NCI-H1417 (cell line): ENCODE measurements at regions not wholly inside any gene's neighbourhood (a gene's known extent, or its start where the extent isn't known, plus 50 kb on each side); places are given as distances from the start of the nearest gene placed in this dataset.
A peak's percentile ranks its signal among the peaks of the same experiment; 100 is the strongest.
"Not testable (repeated sequence)": the region's sequence is repeated elsewhere in the genome, so short reads cannot be mapped to it uniquely, and the experiment has no call there.

Experiments used
- DNase-seq, 3 experiments: peaks; one replicate each; lab custom pipeline; 2025; lab: John Stamatoyannopoulos, UW

GRCh38 chr14:25868521-25869314, 729.1 kb downstream of the NOVA1 start:
- no peak for DNase-seq

GRCh38 chr14:25861406-25861805, 736.4 kb downstream of the NOVA1 start:
- no peak for DNase-seq

GRCh38 chr14:25848601-25849000, 749.2 kb downstream of the NOVA1 start:
- no peak for DNase-seq

GRCh38 chr14:25846246-25846645, 751.6 kb downstream of the NOVA1 start:
- DNase-seq = no peak

GRCh38 chr14:25843481-25844470, 754.1 kb downstream of the NOVA1 start:
- no peak for DNase-seq

- no peak for DNase-seq
Measured at GRCh38 chr14:25841226-25841625, 756.6 kb downstream of the NOVA1 start.

GRCh38 chr14:25837551-25837965, 760.3 kb downstream of the NOVA1 start:
- no peak for DNase-seq

GRCh38 chr14:25836636-25837035, 761.2 kb downstream of the NOVA1 start:
- DNase-seq = peak; percentile 5 to 75 (median 55)

- DNase-seq = peak; percentile 53 to 84 (median 83)
Measured at GRCh38 chr14:25833341-25834126, 764.3 kb downstream of the NOVA1 start.

GRCh38 chr14:25832585-25832984, 765.2 kb downstream of the NOVA1 start:
- no peak for DNase-seq

GRCh38 chr14:25828562-25828961, 769.3 kb downstream of the NOVA1 start:
- DNase-seq = no peak

- DNase-seq = no peak
Measured at GRCh38 chr14:25826105-25826504, 771.7 kb downstream of the NOVA1 start.

- DNase-seq = no peak
Measured at GRCh38 chr14:25820368-25820767, 770.4 kb upstream of the STXBP6 start.

- not testable (repeated sequence) for DNase-seq
Measured at GRCh38 chr14:25814622-25815021, 764.7 kb upstream of the STXBP6 start.

- no peak for DNase-seq
Measured at GRCh38 chr14:25803386-25804018, 753.6 kb upstream of the STXBP6 start.

GRCh38 chr14:25800841-25801240, 750.9 kb upstream of the STXBP6 start:
- no peak for DNase-seq

- DNase-seq = no peak
Measured at GRCh38 chr14:25788252-25788651, 738.3 kb upstream of the STXBP6 start.

- no peak for DNase-seq
Measured at GRCh38 chr14:25765909-25766308, 716.0 kb upstream of the STXBP6 start.

GRCh38 chr14:25759920-25760655, 710.1 kb upstream of the STXBP6 start:
- DNase-seq = no peak

- DNase-seq = no peak
Measured at GRCh38 chr14:25759256-25759655, 709.3 kb upstream of the STXBP6 start.

- no peak for DNase-seq
Measured at GRCh38 chr14:25757364-25757763, 707.4 kb upstream of the STXBP6 start.
